Peyer's patch (tissue), 4 donors: ENCODE measurements at regions not wholly inside any gene's neighbourhood (a gene's known extent, or its start where the extent isn't known, plus 50 kb on each side); places are given as distances from the start of the nearest gene placed in this dataset.

Experiments
- CTCF ChIP-seq, 6 experiments: fragments of 450-650 bp in 4 of 6; fragments of 200-600 bp in 2 of 6; sonication (generic) in 1 of 6; IDR thresholded peaks; one replicate each; pipeline ENCODE4 v1.5.1; 2017 to 2019; ENCODE audit warnings: antibody characterized with exemption in 6 of 6, mild to moderate bottlenecking in 3 of 6, moderate library complexity in 1 of 6
- POLR2A ChIP-seq, 2 donors: fragments of 450-650 bp; IDR thresholded peaks; one replicate each; pipeline ENCODE4 v1.5.1; 2017; ENCODE audit warnings: antibody characterized with exemption in 2 of 2, mild to moderate bottlenecking in 2 of 2, moderate library complexity in 2 of 2

GRCh38 chr3:168895419-168895818, 768.1 kb downstream of the MECOM start:
- no peak for TF ChIP-seq CTCF (IDR thresholded peaks at IDR 0.05)
- TF ChIP-seq POLR2A (IDR thresholded peaks at IDR 0.05) = no peak
